HepG2 (cell line): ENCODE measurements at regions not wholly inside any gene's neighbourhood (a gene's known extent, or its start where the extent isn't known, plus 50 kb on each side); places are given as distances from the start of the nearest gene placed in this dataset.

Experiments
- ATAC-seq: fragments of 200-7000 bp; cut with Tn5 transposase; 3 replicates; pipeline ENCODE4 v1.9.1; 2020; ENCODE audit warnings: mild to moderate bottlenecking, moderate library complexity
- BruUV-seq: library from RNA; stranded (reverse); fragments of 400-500 nt; replicated peaks from 2 replicates; lab custom pipeline; 2021; lab: Mats Ljungman, UMichigan
- CTCF ChIA-PET: fragments of 300-600 bp; formaldehyde crosslinking; extraction: SDS; loops from one replicate; lab custom pipeline; 2021; ENCODE audit warnings: low total read pairs, inconsistent platforms, low intra/inter-chr PET ratio; lab: Yijun Ruan, JAX
- POLR2A ChIA-PET: fragments of 350-600 bp; sonication (Branson Sonifier 250); formaldehyde crosslinking; loops from one replicate; lab custom pipeline; 2020; ENCODE audit warnings: antibody characterized with exemption, inconsistent platforms; lab: Yijun Ruan, JAX
- DNase-seq: peaks from one replicate; pipeline ENCODE4 v3.0.0-alpha.2; 2015; ENCODE audit warnings: low spot score
- FAIRE-seq: peaks from 3 replicates; lab custom pipeline; 2011; peaks lifted over from hg19 to GRCh38; lab: Jason Lieb, UNC
- H2AFZ ChIP-seq: one replicate; pipeline ENCODE4 v1.6.1; 2011; ENCODE audit warnings: low read length, inconsistent platforms
- H3K27ac ChIP-seq: fragments of 300-600 bp; 3 replicates; pipeline ENCODE4 v1.8.0; 2011; ENCODE audit warnings: mixed run types, mild to moderate bottlenecking, mixed read lengths, low read length, inconsistent platforms; ENCODE audit not compliant: insufficient read depth; ENCODE audit errors: extremely low read length
- H3K27me3 ChIP-seq, 2 experiments: fragments of 200-600 bp in 1 of 2; 2 replicates in 1 of 2; 3 replicates in 1 of 2; pipeline versions ENCODE4 v1.6.0 to v1.8.0; 2011; ENCODE audit warnings: low read length in 2 of 2, mild to moderate bottlenecking in 2 of 2, moderate library complexity in 2 of 2, inconsistent platforms in 1 of 2; ENCODE audit not compliant: insufficient read depth in 2 of 2, control insufficient read depth in 1 of 2
- H3K36me3 ChIP-seq, 2 experiments: fragments of 200-600 bp in 1 of 2; replicated peaks in 1 of 2; 2 replicates in 1 of 2; 3 replicates in 1 of 2; pipeline versions ENCODE4 v1.5.1 to v1.8.0; 2011; ENCODE audit warnings: low read length in 2 of 2, inconsistent platforms in 1 of 2; ENCODE audit not compliant: insufficient read depth in 2 of 2, control insufficient read depth in 1 of 2
- H3K4me1 ChIP-seq: 2 replicates; pipeline ENCODE4 v1.5.1; 2012; ENCODE audit warnings: low read length, inconsistent platforms; ENCODE audit not compliant: insufficient read depth
- H3K4me2 ChIP-seq: 2 replicates; pipeline ENCODE4 v1.6.0; 2011; ENCODE audit warnings: low read depth, low read length, inconsistent platforms
- H3K4me3 ChIP-seq, 3 experiments: fragments of 200-600 bp in 1 of 3; sonication (generic), shearing (Covaris generic) in 1 of 3; replicated peaks in 1 of 3; 2 replicates each; pipeline ENCODE4 v1.5.1; 2011 to 2016; ENCODE audit warnings: low read length in 3 of 3, inconsistent platforms in 2 of 3, low read depth in 2 of 3, mild to moderate bottlenecking in 2 of 3, control low read depth in 1 of 3, mixed read lengths in 1 of 3; ENCODE audit not compliant: insufficient read depth in 1 of 3
- H3K79me2 ChIP-seq: one replicate; pipeline ENCODE4 v1.6.1; 2011; ENCODE audit warnings: low read length, inconsistent platforms; ENCODE audit not compliant: insufficient read depth
- H3K9ac ChIP-seq: 2 replicates; pipeline ENCODE4 v1.6.0; 2011; ENCODE audit warnings: mild to moderate bottlenecking, low read depth, low read length, inconsistent platforms; ENCODE audit not compliant: insufficient read depth
- H3K9me3 ChIP-seq: 2 replicates; pipeline ENCODE4 v1.5.1; 2012; ENCODE audit warnings: mild to moderate bottlenecking, low read length
- H4K20me1 ChIP-seq: 2 replicates; pipeline ENCODE4 v1.6.0; 2011; ENCODE audit warnings: inconsistent platforms, mild to moderate bottlenecking, low read length, moderate library complexity; ENCODE audit not compliant: insufficient read depth
- ATM ChIP-seq: fragments of 450-650 bp; IDR thresholded peaks from 2 replicates; pipeline ENCODE4 v1.7.1; 2017; ENCODE audit warnings: mild to moderate bottlenecking, borderline replicate concordance
- GLI4 ChIP-seq: sonication (generic); formaldehyde crosslinking; IDR thresholded peaks from 2 replicates; pipeline ENCODE4 v1.5.1; 2020; ENCODE audit warnings: missing genetic modification reagents, mild to moderate bottlenecking, moderate library complexity, borderline replicate concordance
- KLF15 ChIP-seq: sonication (generic); formaldehyde crosslinking; IDR thresholded peaks from 2 replicates; pipeline ENCODE4 v1.8.1; 2023; ENCODE audit warnings: borderline replicate concordance, mild to moderate bottlenecking, inconsistent platforms, missing genetic modification reagents, mixed read lengths
- MBD4 ChIP-seq: IDR thresholded peaks from 2 replicates; pipeline ENCODE4 v1.6.1; 2012; ENCODE audit warnings: low read length, inconsistent platforms, borderline replicate concordance
- TAF15 ChIP-seq: fragments of 200-400 bp; formaldehyde crosslinking; IDR thresholded peaks from one replicate; pipeline ENCODE4 v1.6.1; 2018; ENCODE audit warnings: mild to moderate bottlenecking, low read depth, low read length; ENCODE audit not compliant: poor library complexity, severe bottlenecking
- ZNF383 ChIP-seq: sonication (generic); formaldehyde crosslinking; IDR thresholded peaks from 2 replicates; pipeline ENCODE4 v1.4.0; 2020; ENCODE audit warnings: missing genetic modification reagents, mild to moderate bottlenecking, borderline replicate concordance
- ZNF737 ChIP-seq: sonication (generic); formaldehyde crosslinking; IDR thresholded peaks from 2 replicates; pipeline ENCODE4 v1.5.0; 2020; ENCODE audit warnings: missing genetic modification reagents, mild to moderate bottlenecking, borderline replicate concordance
- WGBS: methylation state at CpG from one replicate; pipeline ENCODE4 v1.1.6; 2017; ENCODE audit warnings: low lambda C conversion rate; 5-methylcytosine and 5-hydroxymethylcytosine counted together
- in situ Hi-C: cut with HindIII; loops from 2 replicates; pipeline ENCODE4 v1.10.0; 2017; ENCODE audit warnings: low pct_unique_long_range_greater_than_20kb; ENCODE audit not compliant: extremely low pct_ligation_motif_present
- intact Hi-C: fragments of 100-400 bp; cut with micrococcal nuclease; formaldehyde crosslinking; loops from one replicate; pipeline ENCODE4 v1.10.0; 2022; ENCODE audit not compliant: unreplicated experiment
- TF ChIP-seq, protein P1 (sequence below): sonication (generic); formaldehyde crosslinking; IDR thresholded peaks from 2 replicates; pipeline ENCODE4 v1.8.1; 2022; ENCODE audit warnings: low read depth, mild to moderate bottlenecking, missing genetic modification reagents
- TF ChIP-seq, protein P2 (sequence below): IDR thresholded peaks from 2 replicates; pipeline ENCODE4 v1.6.1; 2016; ENCODE audit warnings: low read depth

DNA sequence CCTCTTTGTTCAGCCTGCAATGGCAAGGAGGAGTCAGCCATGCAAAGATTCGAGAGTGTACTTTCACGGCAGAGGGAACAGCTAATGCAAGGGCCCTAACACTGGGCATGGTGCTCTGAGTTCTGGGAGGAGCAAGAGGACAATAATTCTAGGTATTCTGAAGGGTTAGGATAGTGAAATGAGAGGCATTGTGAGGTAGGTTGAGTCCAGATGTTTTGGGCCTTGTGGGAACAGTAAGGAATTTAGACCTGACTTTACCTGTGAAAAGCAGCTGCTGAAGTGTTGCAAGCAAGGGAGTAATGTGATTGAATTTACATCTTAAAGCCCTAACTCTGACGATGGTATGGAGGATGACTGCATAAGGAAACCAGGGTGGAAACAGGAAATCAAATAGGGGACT, 211.6 kb downstream of the CNTN3 start (continued):
- TF ChIP-seq, protein P1, sequence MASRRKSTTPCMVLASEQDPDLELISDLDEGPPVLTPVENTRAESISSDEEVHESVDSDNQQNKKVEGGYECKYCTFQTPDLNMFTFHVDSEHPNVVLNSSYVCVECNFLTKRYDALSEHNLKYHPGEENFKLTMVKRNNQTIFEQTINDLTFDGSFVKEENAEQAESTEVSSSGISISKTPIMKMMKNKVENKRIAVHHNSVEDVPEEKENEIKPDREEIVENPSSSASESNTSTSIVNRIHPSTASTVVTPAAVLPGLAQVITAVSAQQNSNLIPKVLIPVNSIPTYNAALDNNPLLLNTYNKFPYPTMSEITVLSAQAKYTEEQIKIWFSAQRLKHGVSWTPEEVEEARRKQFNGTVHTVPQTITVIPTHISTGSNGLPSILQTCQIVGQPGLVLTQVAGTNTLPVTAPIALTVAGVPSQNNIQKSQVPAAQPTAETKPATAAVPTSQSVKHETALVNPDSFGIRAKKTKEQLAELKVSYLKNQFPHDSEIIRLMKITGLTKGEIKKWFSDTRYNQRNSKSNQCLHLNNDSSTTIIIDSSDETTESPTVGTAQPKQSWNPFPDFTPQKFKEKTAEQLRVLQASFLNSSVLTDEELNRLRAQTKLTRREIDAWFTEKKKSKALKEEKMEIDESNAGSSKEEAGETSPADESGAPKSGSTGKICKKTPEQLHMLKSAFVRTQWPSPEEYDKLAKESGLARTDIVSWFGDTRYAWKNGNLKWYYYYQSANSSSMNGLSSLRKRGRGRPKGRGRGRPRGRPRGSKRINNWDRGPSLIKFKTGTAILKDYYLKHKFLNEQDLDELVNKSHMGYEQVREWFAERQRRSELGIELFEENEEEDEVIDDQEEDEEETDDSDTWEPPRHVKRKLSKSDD, result no peak
- TF ChIP-seq GLI4 (CRISPR knock-in tag) (no peak), KLF15 (CRISPR knock-in tag) (no peak)

DNA sequence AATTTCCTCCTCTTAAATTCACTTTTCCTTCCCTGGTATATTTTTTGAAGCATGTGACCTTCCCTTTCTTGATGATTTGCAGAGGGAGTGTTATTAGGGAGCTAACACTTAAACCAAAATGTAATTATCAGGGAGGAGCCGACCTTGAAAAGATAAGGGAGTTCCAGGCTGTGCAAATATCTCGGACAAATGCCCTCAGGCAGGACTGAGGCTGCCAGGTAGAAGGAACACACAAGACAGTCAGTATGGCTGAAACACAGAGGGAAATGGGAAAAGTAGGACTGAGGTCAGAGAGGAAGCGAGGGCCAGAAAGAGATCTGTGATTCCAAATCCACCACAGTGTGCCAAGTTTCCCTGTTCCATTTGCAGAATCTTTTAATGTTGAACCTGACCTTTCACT, 221.0 kb downstream of the CNTN3 start:
- in situ Hi-C loops (no loop called here), intact Hi-C loops (no loop called here)
- no peak for FAIRE-seq
- TF ChIP-seq MBD4 (no peak), ZNF737 (no peak), ATM (no peak), ZNF383 (CRISPR knock-in tag) (no peak), TAF15 (no peak)
- TF ChIP-seq, protein P2, sequence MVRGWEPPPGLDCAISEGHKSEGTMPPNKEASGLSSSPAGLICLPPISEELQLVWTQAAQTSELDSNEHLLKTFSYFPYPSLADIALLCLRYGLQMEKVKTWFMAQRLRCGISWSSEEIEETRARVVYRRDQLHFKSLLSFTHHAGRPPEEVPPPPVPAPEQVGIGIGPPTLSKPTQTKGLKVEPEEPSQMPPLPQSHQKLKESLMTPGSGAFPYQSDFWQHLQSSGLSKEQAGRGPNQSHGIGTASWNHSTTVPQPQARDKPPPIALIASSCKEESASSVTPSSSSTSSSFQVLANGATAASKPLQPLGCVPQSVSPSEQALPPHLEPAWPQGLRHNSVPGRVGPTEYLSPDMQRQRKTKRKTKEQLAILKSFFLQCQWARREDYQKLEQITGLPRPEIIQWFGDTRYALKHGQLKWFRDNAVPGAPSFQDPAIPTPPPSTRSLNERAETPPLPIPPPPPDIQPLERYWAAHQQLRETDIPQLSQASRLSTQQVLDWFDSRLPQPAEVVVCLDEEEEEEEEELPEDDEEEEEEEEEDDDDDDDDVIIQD, result no peak
- 2% methylated on average over 3 of the region's 3 CpGs for WGBS
- H3K9me3 ChIP-seq, result peaks cover 12% of the 10 kb centered on the region
- H3K4me3 ChIP-seq, result no peak overlapping the region
- POLR2A ChIA-PET, result no interaction called here
- CTCF ChIA-PET, result no interaction called here
- H3K36me3 ChIP-seq, result no peaks in the 10 kb centered on the region
- no peaks in the 10 kb centered on the region for H4K20me1 ChIP-seq
- DNase-seq, result no peak
- no peaks in the 10 kb centered on the region for H3K4me1 ChIP-seq
- no peak overlapping the region for H2AFZ ChIP-seq
- H3K27ac ChIP-seq, result no peak overlapping the region
- BruUV-seq, result no TSS peak
- no peaks in the 10 kb centered on the region; a peak in 1 of 5 replicates for H3K27me3 ChIP-seq
- H3K79me2 ChIP-seq, result no peaks in the 10 kb centered on the region
- no peak overlapping the region for H3K9ac ChIP-seq
- no peak overlapping the region for H3K4me2 ChIP-seq
- ATAC-seq, result no peak
